ENCODE measurements at regions not wholly inside any gene's neighbourhood (a gene's known extent, or its start where the extent isn't known, plus 50 kb on each side); places are given as distances from the start of the nearest gene placed in this dataset.
A peak's percentile ranks its signal among the peaks of the same experiment; 100 is the strongest.
"Not testable (repeated sequence)": the region's sequence is repeated elsewhere in the genome, so short reads cannot be mapped to it uniquely, and the experiment has no call there.

- no peak for DNase-seq
Observed at GRCh38 chr5:50898966-50899365, 232.5 kb downstream of the PARP8 start.

DNA sequence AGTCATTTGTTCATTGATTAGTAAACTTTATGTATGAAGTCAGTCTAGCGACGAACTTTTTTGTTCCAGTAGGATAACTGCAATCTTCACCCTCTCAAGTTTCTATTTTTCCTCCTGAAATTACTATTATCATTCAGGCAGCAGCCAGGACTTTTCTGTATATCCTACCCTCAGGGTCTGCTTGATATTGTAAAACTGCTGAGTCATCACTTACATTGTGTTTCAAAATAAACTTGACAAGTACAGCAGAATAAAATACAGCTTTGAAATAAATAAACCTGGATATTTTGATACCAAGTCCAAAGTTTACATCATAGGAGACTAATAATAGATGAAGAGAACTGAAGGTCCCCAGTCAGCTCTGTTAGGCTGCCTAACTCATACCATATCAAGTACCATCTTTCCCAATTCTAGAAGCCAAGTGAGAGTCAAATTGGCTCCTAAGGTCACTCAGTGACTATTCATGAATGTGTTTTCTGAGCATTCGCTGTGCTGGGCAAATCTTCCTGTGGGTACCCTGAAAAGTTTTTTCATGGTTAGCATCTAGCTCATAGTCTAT is 234.6 kb downstream of the PARP8 start:
- no peak for DNase-seq

DNA sequence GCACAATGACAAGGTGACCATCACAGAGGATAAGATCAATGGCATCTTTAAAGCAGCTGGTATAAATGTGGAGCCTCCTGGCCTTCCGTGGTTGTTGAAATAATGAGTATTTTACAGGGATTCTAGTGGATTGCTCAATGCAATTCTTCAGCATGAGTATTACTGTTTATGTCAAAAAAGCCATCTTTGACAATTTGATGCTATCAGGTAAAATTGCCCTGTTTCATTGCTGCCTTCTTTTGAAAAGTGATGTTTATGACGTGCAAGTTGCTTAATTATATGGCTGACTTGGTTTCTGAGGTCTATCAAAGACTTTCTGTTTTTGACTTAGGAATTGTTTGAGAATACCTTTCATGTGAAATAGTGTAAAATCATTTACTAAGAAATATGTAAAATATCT is 237.2 kb downstream of the PARP8 start:
- no peak for DNase-seq

DNA sequence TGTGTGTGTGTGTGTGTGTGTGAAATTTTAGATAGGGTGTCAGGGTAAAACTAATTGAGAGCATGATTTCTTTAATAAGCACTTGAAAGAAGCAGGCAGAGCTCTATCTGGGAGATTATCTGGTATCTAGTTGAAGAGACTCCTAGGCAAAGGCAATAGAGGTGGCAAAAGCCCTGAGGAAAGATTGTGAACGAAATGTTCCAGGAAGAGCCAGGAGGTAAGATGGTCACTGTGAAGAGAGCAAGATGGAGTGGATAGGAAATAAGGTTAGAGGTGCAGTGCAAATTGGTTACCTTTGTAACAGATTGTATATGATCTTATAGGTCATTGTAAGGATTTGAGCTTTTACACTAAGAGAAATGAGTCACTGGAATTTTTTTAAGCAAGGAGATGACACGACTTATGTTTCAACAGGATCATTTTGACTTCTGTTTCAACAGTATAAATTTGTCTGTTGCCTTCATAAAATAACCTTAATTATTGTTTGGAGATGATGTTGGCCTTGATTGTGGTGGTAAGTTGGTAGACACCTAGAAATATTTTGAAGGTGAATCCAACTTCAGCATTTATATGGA is 239.6 kb downstream of the PARP8 start:
- DNase-seq: no peak

GRCh38 chr5:50920160-50920559 is 253.7 kb downstream of the PARP8 start:
- not testable (repeated sequence) for DNase-seq

GRCh38 chr5:50921366-50922133 is 255.1 kb downstream of the PARP8 start:
- DNase-seq: no peak

- peak; percentile 40 for DNase-seq
Observed at GRCh38 chr5:50922134-50922941, 255.9 kb downstream of the PARP8 start.

- no peak for DNase-seq
Observed at GRCh38 chr5:50922942-50923767, 256.7 kb downstream of the PARP8 start.

GRCh38 chr5:50923768-50924494 is 257.5 kb downstream of the PARP8 start:
- DNase-seq: no peak

GRCh38 chr5:50927953-50928352 is 261.5 kb downstream of the PARP8 start:
- DNase-seq: peak; percentile 50

DNA sequence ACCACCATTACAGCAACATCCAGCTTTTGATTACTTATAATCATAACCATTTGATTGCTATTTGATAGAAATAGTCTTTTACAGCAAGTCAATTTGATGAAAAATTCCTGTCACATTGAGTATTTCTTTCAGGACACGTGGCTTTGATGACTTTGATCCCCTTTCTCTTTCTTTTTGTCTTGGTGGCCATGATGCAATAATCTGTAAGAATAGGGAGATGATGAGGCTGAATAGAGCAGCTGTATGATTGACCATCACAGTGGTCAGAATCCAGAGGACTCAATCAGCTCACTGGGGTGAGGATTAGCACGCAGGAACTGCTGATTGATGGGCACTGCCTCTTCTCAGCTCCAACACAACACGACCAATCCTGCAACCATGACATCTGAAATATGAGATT is 262.7 kb downstream of the PARP8 start:
- DNase-seq: peak; percentile 20

DNA sequence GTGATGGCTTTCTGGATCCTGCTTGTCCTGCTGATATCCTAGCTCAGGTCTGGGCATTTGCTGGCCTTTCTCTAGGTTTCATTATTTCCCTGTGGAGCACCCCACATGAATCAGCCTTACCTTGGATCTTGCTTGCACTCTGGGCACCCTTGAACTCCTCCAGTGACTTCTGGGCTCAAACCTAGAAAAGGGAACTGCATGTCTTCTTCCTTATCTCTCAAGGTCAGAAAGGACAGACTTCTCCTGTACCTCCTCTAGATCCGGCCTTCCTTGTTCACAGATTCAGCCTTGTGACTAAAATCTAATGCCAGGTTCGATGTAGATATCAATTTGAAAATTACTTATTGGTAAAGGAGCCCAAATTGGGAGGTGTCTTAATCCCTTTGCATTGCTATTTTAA is 267.9 kb downstream of the PARP8 start:
- DNase-seq: no peak

DNA sequence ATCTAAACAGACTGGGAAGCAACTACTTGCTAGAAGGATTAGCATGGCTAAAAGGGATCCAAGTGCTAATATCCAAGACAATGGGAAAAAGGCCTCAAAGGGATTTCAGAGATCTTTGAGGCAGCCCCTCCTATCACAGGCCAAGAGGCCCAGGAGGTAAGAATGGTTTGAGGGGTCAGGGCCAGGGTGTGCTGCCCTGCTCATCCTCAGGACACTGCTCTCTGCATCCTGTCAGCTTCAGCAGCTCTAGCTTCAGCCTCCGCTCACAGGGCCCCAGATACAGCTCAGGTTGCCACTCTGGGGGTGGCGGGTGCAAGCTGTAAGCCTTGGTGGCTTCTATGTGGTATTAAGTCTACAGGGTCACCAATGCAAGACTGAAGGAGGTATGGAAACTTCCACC is 278.7 kb downstream of the PARP8 start:
- DNase-seq: no peak

DNA sequence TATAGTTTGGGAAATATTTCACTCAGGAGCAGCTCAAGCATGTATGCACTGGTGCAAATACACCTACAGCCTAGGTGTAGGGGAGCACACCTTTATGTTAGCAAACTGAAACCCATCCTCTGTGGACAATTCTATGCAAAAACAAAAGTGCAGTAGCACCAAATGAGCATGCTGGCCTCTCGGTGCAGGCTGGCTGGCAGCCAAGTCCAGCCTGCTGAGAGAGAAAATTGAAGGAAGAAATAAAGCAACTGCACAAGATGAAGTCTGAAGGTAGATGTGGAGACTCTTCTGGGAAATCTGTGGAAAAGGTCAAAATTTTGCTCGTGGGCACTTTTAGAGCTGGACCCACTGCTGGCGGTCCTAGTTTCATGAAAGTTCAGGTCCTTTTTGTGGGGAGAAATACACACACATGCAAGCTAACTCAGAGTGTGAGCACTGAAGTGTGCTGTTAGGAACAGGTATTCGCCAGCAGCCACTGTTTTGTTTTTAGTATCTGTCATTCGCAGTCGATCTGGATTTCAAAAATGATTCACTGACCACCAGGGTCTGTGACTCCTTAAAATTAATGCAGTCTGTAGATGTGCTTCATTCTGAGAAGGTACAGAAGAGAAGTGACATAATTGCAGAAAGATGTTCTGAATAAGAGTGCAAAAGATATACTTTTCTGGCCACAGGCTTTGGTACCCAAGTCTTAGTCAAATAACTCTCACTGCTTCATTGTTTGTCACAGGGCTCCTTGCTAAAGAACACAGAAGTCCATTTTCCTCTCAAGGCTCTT is 281.7 kb downstream of the PARP8 start:
- DNase-seq: peak; percentile 91

DNA sequence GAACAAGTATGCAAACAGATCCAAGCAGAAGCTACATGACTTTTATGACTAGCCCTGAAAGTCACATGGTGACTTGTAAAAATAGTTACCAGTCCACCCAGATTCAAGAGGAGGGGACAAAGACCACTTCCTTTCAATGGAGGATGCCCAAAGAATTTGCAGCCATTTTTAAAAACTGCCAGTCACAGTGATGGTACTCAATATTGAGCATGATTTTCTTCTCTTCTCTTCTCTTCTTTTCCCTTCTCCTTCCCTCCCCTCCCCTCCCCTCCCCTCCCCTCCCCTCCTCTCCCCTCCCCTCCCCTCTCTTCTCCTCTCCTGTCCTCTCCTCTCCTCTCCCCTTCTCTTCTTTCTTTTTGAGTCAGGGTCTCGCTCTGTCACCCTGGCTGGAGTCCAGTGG is 286.9 kb downstream of the PARP8 start:
- no peak for DNase-seq

DNA sequence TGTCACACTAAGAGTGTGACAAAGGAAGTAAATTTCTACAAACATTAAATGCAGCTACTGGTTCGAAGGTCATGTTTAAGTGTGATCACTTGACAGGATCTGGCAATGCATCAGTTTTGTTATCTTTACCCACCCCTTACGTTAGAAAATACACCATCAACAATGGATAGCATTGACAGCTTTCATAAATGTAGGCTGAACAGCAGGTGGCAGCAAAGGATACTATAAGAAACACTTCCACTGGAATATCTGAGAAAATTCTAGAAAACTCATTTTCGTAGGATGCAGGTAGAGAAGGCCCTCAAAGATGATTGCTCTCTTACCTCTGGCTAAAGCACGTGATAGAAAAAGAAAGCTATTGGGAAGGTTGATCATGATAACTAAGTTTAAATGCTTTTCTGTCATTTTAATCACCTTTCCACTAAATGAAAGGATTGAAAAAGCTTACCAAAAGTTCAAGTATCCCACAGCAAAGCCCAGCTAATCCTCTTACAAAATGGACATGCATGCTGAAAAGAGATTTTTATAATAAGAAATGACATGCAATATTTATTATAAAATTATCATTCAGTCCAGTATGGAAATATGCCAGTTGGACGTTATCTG is 292.5 kb downstream of the PARP8 start:
- DNase-seq: peak; percentile 86

GRCh38 chr5:50962934-50963872 is 296.8 kb downstream of the PARP8 start:
- DNase-seq: peak; percentile 98

GRCh38 chr5:50963971-50964745 is 297.7 kb downstream of the PARP8 start:
- peak; percentile 98 for DNase-seq

Measured in NCI-H69 (cell line).